ENCODE measurements at regions not wholly inside any gene's neighbourhood (a gene's known extent, or its start where the extent isn't known, plus 50 kb on each side); places are given as distances from the start of the nearest gene placed in this dataset.

GRCh38 chr2:55995211-55995610, 71.6 kb upstream of the EFEMP1 start:
- no peak for TF ChIP-seq CTCF (IDR thresholded peaks at IDR 0.05)
- TF ChIP-seq EZH2 (IDR thresholded peaks at IDR 0.05; ENCODE audit: borderline replicate concordance, insufficient read depth, low read depth, low read length, poor library complexity, severe bottlenecking): no peak

All from B cell (primary cell).